Liver (tissue), 8 donors: ENCODE measurements at regions not wholly inside any gene's neighbourhood (a gene's known extent, or its start where the extent isn't known, plus 50 kb on each side); places are given as distances from the start of the nearest gene placed in this dataset.

ENCODE experiments used
- DNase-seq: peaks from one replicate; pipeline ENCODE4 v3.0.0-alpha.2; 2017; ENCODE audit warnings: low spot score
- H3K27ac ChIP-seq, 2 donors: one replicate each; pipeline ENCODE4 v1.7.0; 2013; ENCODE audit warnings: inconsistent platforms in 2 of 2, low read length in 2 of 2, control low read depth in 1 of 2, low read depth in 1 of 2, mild to moderate bottlenecking in 1 of 2
- H3K27me3 ChIP-seq, 4 donors: one replicate each; pipeline versions ENCODE4 v1.6.1 to v1.7.0; 2013; ENCODE audit warnings: low read length in 3 of 4, inconsistent platforms in 1 of 4, mild to moderate bottlenecking in 1 of 4, moderate library complexity in 1 of 4; ENCODE audit not compliant: control insufficient read depth in 4 of 4, insufficient read depth in 4 of 4
- H3K36me3 ChIP-seq, 4 donors: one replicate each; pipeline versions ENCODE4 v1.6.1 to v1.7.0; 2013; ENCODE audit warnings: low read length in 3 of 4, mild to moderate bottlenecking in 3 of 4, low read depth in 1 of 4, moderate library complexity in 1 of 4; ENCODE audit not compliant: control insufficient read depth in 4 of 4, insufficient read depth in 3 of 4
- H3K4me1 ChIP-seq, 4 donors: one replicate each; pipeline versions ENCODE4 v1.6.1 to v1.7.0; 2013; ENCODE audit warnings: low read length in 3 of 4, mild to moderate bottlenecking in 3 of 4, moderate library complexity in 1 of 4; ENCODE audit not compliant: control insufficient read depth in 4 of 4, insufficient read depth in 4 of 4
- H3K4me3 ChIP-seq, 3 donors: one replicate each; pipeline versions ENCODE4 v1.6.1 to v1.7.0; 2013; ENCODE audit warnings: low read length in 3 of 3, control low read depth in 1 of 3, low read depth in 1 of 3, mild to moderate bottlenecking in 1 of 3
- H3K9ac ChIP-seq, 2 donors: one replicate each; pipeline ENCODE4 v1.7.0; 2013; ENCODE audit warnings: low read length in 2 of 2, mild to moderate bottlenecking in 2 of 2, moderate library complexity in 2 of 2, control low read depth in 1 of 2, low read depth in 1 of 2
- H3K9me3 ChIP-seq, 4 donors: one replicate each; pipeline versions ENCODE4 v1.6.1 to v1.7.0; 2013; ENCODE audit warnings: low read length in 3 of 4; ENCODE audit not compliant: control insufficient read depth in 4 of 4
- ATF3 ChIP-seq: IDR thresholded peaks from 2 replicates; pipeline ENCODE4 v1.6.1; 2016; ENCODE audit warnings: antibody characterized with exemption
- CTCF ChIP-seq: fragments of 150-350 bp; IDR thresholded peaks from 2 replicates; pipeline ENCODE4 v1.5.1; 2017; ENCODE audit warnings: improper control_type of control experiment, low read depth, low read length; ENCODE audit not compliant: missing input control
- EGR1 ChIP-seq, 2 donors: IDR thresholded peaks; 2 replicates each; pipeline ENCODE4 v1.6.1; 2016 to 2018; ENCODE audit warnings: antibody characterized with exemption in 2 of 2, low read depth in 2 of 2
- FOXA2 ChIP-seq: IDR thresholded peaks from 2 replicates; pipeline ENCODE4 v1.6.1; 2016; ENCODE audit warnings: antibody characterized with exemption
- GABPA ChIP-seq, 2 donors: IDR thresholded peaks in 1 of 2; conservative IDR thresholded peaks in 1 of 2; 2 replicates each; pipeline ENCODE4 v1.6.1; 2016; ENCODE audit warnings: antibody characterized with exemption in 2 of 2, mild to moderate bottlenecking in 1 of 2, moderate library complexity in 1 of 2
- HNF4A ChIP-seq, 2 donors: conservative IDR thresholded peaks; 2 replicates each; pipeline ENCODE4 v1.6.1; 2016; ENCODE audit warnings: antibody characterized with exemption in 2 of 2, mild to moderate bottlenecking in 2 of 2
- JUND ChIP-seq, 2 donors: IDR thresholded peaks; 2 replicates each; pipeline ENCODE4 v1.6.1; 2016; ENCODE audit warnings: antibody characterized with exemption in 2 of 2
- NR2F2 ChIP-seq: IDR thresholded peaks from 2 replicates; pipeline ENCODE4 v1.6.1; 2016; ENCODE audit warnings: antibody characterized with exemption
- RAD21 ChIP-seq, 2 donors: IDR thresholded peaks; 2 replicates each; pipeline ENCODE4 v1.6.1; 2016; ENCODE audit warnings: antibody characterized with exemption in 2 of 2, mild to moderate bottlenecking in 2 of 2
- RXRA ChIP-seq, 2 donors: IDR thresholded peaks; 2 replicates each; pipeline ENCODE4 v1.6.1; 2017 to 2018; ENCODE audit warnings: antibody characterized with exemption in 2 of 2, mild to moderate bottlenecking in 1 of 2
- SP1 ChIP-seq: IDR thresholded peaks from 2 replicates; pipeline ENCODE4 v1.6.1; 2018; ENCODE audit warnings: antibody characterized with exemption, mild to moderate bottlenecking
- YY1 ChIP-seq: IDR thresholded peaks from 2 replicates; pipeline ENCODE4 v1.6.1; 2016; ENCODE audit warnings: antibody characterized with exemption, mild to moderate bottlenecking
- WGBS: extraction: QIAGEN DNeasy Blood & Tissue Kit; methylation state at CpG from one replicate; pipeline ENCODE4 v1.1.7; 2013; 5-methylcytosine and 5-hydroxymethylcytosine counted together
- TF ChIP-seq, protein P1 (sequence below): IDR thresholded peaks from 2 replicates; pipeline ENCODE4 v1.6.1; 2016; ENCODE audit warnings: antibody characterized with exemption, mild to moderate bottlenecking
- donor health status: healthy.
- donor health status: healthy.
- donor health status: healthy.
- donor health status: healthy.
- donor health status: healthy.

DNA sequence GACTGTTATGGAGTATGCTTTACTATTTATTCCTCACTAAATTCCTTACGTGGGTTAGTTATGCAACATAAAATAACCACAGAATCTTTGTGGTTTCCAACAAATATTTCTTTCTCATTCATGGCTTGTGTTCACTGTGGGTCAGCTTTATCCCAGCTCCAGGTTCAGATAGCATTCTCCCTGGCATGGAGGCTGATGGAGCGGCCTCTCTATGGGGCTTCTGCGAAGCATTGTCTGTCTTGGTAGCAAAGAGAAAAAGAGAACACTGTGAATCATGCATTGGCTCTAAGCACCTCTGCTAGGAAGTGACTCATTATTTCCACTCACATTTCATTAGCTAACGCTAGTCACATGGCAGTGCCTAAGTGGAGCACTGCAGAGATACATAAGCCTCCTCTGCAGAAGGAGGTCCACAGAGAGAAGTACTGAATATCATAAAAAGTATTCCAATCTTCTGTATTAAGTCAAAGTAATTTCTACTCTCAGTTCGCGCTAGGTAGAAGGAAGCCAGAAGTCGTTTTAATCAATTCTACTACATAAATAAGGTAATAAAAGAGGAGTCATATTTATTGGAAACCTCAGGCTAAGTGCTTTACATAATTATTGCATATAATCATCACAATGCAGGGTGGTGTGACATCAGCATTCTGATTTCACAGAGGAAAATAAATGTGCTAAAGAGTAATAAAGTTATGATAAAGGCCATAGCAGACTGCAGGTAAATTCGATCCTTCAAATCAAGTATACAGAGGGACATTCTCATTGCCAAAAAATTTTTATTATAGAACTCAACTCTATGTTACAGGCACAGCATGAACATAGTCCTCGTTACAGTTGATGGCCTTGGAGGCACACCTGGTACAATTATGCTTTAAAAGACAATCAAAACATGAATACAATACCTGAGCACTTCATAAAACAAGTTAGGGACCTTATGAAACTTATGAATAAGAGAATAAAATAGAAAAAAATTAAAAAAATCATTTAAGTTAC, 531.1 kb downstream of the CETN3 start:
- Histone ChIP-seq H3K36me3 (no peaks in the 10 kb centered on the region), H3K4me1 (no peaks in the 10 kb centered on the region), H3K4me3 (no peak overlapping the region), H3K9me3 (peaks cover 0 to 3% (median 0%) of the 10 kb centered on the region in 4 donors), H3K27ac (no peak overlapping the region), H3K9ac (no peak overlapping the region), H3K27me3 (no peaks in the 10 kb centered on the region)
- 76% methylated on average over 9 of the region's 9 CpGs for WGBS
- TF ChIP-seq CTCF, result no peak
- TF ChIP-seq SP1, result no peak
- no peak for TF ChIP-seq NR2F2
- no peak for TF ChIP-seq RAD21 (IDR thresholded peaks at IDR 0.05)
- TF ChIP-seq YY1, result no peak
- no peak for DNase-seq

- H3K9ac ChIP-seq, result no peak overlapping the region
- TF ChIP-seq FOXA2 (no peak), SP1 (no peak), RXRA (IDR thresholded peaks at IDR 0.05) (no peak), EGR1 (IDR thresholded peaks at IDR 0.05; ENCODE audit: low read depth in 2 of 2) (no peak), GABPA (IDR thresholded peaks at IDR 0.05 in 1 of 2, conservative IDR thresholded peaks at IDR 0.05 in 1 of 2) (no peak), ATF3 (no peak), JUND (IDR thresholded peaks at IDR 0.05) (no peak), CTCF (no peak), HNF4A (conservative IDR thresholded peaks at IDR 0.05) (no peak)
- TF ChIP-seq, protein P1, sequence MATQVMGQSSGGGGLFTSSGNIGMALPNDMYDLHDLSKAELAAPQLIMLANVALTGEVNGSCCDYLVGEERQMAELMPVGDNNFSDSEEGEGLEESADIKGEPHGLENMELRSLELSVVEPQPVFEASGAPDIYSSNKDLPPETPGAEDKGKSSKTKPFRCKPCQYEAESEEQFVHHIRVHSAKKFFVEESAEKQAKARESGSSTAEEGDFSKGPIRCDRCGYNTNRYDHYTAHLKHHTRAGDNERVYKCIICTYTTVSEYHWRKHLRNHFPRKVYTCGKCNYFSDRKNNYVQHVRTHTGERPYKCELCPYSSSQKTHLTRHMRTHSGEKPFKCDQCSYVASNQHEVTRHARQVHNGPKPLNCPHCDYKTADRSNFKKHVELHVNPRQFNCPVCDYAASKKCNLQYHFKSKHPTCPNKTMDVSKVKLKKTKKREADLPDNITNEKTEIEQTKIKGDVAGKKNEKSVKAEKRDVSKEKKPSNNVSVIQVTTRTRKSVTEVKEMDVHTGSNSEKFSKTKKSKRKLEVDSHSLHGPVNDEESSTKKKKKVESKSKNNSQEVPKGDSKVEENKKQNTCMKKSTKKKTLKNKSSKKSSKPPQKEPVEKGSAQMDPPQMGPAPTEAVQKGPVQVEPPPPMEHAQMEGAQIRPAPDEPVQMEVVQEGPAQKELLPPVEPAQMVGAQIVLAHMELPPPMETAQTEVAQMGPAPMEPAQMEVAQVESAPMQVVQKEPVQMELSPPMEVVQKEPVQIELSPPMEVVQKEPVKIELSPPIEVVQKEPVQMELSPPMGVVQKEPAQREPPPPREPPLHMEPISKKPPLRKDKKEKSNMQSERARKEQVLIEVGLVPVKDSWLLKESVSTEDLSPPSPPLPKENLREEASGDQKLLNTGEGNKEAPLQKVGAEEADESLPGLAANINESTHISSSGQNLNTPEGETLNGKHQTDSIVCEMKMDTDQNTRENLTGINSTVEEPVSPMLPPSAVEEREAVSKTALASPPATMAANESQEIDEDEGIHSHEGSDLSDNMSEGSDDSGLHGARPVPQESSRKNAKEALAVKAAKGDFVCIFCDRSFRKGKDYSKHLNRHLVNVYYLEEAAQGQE, result no peak
These were observed 537.6 kb downstream of the CETN3 start for GRCh38 chr5:89871906-89872305.

More at GRCh38 chr5:89871906-89872305, 537.6 kb downstream of the CETN3 start:
- Histone ChIP-seq H3K4me3 (no peak overlapping the region), H3K9me3 (no peaks in the 10 kb centered on the region), H3K27ac (no peak overlapping the region), H3K36me3 (no peaks in the 10 kb centered on the region), H3K4me1 (no peaks in the 10 kb centered on the region), H3K27me3 (no peaks in the 10 kb centered on the region)
- DNase-seq, result no peak
- 31% methylated on average over 2 of the region's 2 CpGs for WGBS
